GM19025 (cell line): ENCODE measurements at regions not wholly inside any gene's neighbourhood (a gene's known extent, or its start where the extent isn't known, plus 50 kb on each side); places are given as distances from the start of the nearest gene placed in this dataset.

Source experiments
- ATAC-seq: cut with Tn5 transposase; IDR thresholded peaks from one replicate; pipeline ENCODE4 v1.9.1; 2021; ENCODE audit warnings: mild to moderate bottlenecking, low read depth, moderate library complexity; ENCODE audit not compliant: unreplicated experiment

DNA sequence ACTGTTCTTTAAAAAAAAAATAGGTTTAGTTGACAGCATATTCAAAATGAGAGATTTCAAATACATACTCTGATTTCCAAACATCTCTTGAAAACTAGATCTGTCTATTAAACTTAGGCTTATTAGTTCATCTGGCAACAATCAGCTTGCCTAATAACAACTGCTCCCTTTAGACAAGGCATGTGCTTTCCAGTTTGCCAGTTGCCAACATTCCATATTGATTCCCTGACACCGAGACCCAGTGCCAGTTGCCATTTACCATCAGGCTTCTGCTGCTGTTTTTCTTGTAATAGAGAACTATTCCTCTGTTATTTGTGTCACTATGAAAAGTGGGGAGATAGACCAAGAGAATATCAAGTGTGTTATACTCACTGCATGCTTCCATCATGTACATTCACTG lies 256.0 kb downstream of the C1D start:
- no peak for ATAC-seq

DNA sequence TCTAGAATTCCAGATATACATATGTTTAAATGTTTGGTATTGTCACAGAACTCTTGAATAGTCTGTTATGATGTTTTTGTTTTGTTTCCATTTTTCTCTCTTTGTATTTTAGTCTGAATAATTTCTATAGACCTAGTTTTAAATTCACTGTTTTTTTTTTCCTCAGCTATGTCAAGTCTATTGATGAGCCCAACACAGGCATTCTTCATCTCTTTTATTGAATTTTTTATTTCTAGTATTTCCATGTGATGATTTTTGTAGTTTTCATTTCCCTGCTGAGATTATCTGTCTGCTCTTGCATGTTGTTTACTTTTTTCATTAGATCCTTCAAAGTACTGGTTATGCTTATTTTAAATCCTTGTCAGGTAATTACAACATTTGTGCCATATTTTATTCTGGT lies 254.7 kb downstream of the C1D start:
- no peak for ATAC-seq

- ATAC-seq = no peak
Measured at GRCh38 chr2:67812682-67813081, 250.1 kb downstream of the C1D start.

GRCh38 chr2:67823726-67824125 lies 239.1 kb downstream of the C1D start:
- no peak for ATAC-seq

DNA sequence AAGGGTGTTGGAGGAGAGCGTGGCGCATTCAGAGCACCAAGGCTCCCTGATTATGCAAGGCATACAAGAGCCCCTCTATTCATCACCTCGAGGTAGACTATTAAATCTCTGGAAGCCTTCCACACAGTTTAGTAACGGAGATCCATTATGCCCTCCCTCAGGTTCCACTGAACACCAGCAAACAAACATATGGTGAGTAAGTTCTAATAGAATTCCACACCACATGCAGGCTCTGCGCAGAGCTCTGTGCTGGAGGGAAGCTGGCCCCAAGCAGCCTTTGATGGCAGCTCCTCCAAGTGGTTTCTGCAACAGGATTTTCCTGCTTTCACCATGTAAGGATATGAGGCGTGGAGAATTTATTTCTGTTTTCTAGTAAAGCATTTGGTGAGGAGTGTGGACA lies 238.6 kb downstream of the C1D start:
- ATAC-seq = no peak

- ATAC-seq = no peak
Measured at GRCh38 chr2:67825476-67825875, 237.3 kb downstream of the C1D start.

GRCh38 chr2:67828066-67828465 lies 234.7 kb downstream of the C1D start:
- no peak for ATAC-seq

GRCh38 chr2:67829470-67829869 lies 233.3 kb downstream of the C1D start:
- ATAC-seq = no peak

GRCh38 chr2:67833632-67834031 lies 229.2 kb downstream of the C1D start:
- no peak for ATAC-seq

DNA sequence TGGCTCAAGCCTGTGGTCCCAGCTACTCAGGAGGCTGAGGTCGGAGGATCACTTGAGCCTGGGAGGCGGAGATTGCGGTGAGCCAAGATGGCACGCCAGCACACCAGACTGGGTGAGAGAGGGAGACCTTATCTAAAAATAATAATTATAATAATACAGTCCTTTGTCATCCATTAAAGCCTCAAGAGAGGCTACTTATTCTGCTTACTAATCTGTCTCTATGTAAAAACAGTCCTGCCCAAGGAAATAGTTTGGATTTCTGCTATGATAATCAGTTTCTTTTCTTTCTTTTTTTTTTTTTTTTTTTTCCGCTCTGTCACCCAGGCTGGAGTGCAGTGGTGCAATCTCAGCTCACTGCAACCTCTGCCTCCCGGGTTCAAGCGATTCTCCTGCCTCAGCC lies 228.3 kb downstream of the C1D start:
- ATAC-seq = no peak

GRCh38 chr2:67835266-67835665 lies 227.5 kb downstream of the C1D start:
- ATAC-seq = no peak

DNA sequence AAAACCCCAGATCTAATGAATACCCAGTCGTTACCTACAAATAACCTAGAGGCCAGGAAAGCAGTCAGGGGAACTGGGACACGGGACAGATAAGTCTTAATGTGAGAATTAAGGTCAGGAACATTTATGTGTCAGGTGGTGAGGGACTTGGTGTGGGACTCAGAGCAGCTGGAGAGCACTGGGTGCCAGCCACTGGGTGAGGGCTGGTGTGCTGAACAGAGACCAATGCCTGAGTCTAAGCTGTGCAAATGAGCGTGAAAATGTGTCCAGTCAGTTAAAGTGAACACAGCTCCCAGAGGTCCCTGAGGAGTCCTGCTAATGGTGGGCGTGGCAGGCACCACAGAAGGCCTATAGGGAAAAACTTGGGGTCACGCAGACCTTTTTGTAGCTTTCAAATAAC lies 225.9 kb downstream of the C1D start:
- ATAC-seq = no peak

- no peak for ATAC-seq
Measured at GRCh38 chr2:67838205-67838604, 224.6 kb downstream of the C1D start.

- ATAC-seq = no peak
Measured at GRCh38 chr2:67839242-67839641, 223.6 kb downstream of the C1D start.

DNA sequence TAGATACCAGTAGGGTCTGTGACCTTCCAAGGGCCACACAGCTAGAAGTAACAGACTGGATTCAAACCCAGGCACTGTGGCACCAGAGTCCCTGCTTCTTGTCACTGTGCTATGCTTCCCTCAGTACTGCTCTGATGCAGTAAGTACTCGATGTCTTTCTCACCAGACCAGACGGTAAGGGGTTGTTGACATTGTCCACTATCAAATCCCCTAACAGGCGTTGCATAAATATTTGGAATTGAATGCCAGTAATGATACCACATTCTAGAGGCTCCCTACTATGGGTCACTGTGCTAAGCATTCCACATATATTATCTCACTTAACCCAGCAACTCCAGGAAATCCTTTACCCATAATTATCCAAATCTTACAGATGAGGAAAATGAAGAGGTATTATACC lies 223.1 kb downstream of the C1D start:
- no peak for ATAC-seq

GRCh38 chr2:67840460-67841068 lies 222.2 kb downstream of the C1D start:
- peak; percentile 70 for ATAC-seq

GRCh38 chr2:67841711-67842110 lies 221.1 kb downstream of the C1D start:
- ATAC-seq = no peak

GRCh38 chr2:67842375-67842959 lies 220.3 kb downstream of the C1D start:
- ATAC-seq = no peak

- ATAC-seq = no peak
Measured at GRCh38 chr2:67844024-67844540, 218.7 kb downstream of the C1D start.

- ATAC-seq = no peak
Measured at GRCh38 chr2:67845621-67846369, 217.0 kb downstream of the C1D start.

DNA sequence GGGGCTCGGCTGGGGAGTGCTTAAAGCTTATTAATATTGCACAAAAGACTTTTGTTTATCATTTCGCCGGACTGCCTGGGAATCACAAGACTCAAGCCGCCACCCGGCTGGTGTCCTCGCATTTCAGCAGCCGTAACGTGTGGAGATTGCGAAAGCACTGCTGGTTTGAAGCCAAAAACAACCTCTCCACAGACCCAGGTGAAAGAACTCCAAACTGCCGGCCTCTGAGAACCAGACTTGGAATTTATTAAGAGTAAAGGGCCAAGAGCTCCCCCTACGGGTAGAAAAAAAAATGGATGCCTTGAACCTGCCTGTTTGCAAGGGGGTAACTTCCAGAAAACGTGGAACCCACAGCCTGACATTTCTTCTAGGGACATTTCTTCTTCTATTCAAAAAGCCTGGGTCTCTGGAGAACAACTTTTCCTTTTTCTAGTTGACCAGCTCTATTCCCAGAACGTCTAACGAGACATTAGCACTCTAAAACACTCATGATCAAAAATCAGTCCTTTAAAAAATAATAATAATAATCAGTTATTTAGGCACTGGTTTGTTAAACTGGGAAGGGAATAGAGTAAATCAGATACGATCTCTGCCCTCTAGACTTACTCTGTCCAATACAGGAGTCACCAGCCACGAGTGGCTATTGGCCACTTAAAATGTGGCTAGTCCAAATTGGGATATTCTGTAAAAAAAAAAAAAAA lies 216.3 kb downstream of the C1D start:
- ATAC-seq = no peak
